ENCODE measurements at regions not wholly inside any gene's neighbourhood (a gene's known extent, or its start where the extent isn't known, plus 50 kb on each side); places are given as distances from the start of the nearest gene placed in this dataset.

DNA sequence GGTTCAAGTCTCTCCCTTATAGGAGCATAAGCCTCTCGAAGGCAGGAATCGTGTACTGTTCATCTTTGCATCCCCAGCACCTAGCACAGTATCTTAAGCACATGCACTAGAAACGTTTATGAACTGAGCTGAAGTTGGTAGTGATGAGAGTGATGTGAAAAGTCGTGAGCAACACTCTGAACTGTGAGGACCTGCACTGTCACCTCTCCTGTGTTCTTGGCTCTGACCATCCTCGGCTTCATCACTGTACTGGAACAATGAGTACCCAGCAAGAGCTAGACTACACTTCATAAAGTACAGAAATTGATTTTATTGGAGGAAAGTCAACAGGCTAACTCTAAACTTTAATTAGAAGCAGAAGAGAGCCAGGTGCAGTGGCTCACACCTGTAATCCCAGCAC lies 473.6 kb downstream of the BCAT1 start:
- no peak overlapping the region for H3K27ac Mint-ChIP-seq (ENCODE audit: unreplicated experiment)
- Histone ChIP-seq H4K20me1 (ENCODE audit: insufficient read depth, low read length) (no peaks in the 10 kb centered on the region), H2AFZ (ENCODE audit: low read depth, low read length) (no peak overlapping the region), H3K27ac (ENCODE audit: low read depth, low read length) (no peak overlapping the region), H3K9ac (ENCODE audit: low read length) (no peak overlapping the region), H3K9me3 (ENCODE audit: insufficient read depth, low read depth, low read length) (no peaks in the 10 kb centered on the region), H3K4me3 (ENCODE audit: insufficient read depth, low read depth, low read length) (no peak overlapping the region), H3K36me3 (ENCODE audit: insufficient read depth, low read length) (no peaks in the 10 kb centered on the region), H3K4me1 (ENCODE audit: insufficient read depth, low read length) (no peaks in the 10 kb centered on the region), H3K79me2 (ENCODE audit: insufficient read depth, low read length) (no peaks in the 10 kb centered on the region), H3K4me2 (ENCODE audit: low read length) (no peak overlapping the region), H3K27me3 (ENCODE audit: insufficient read depth, low read length) (no peaks in the 10 kb centered on the region)
- H3K36me3 Mint-ChIP-seq (ENCODE audit: low read depth, unreplicated experiment): no peaks in the 10 kb centered on the region
- H3K9me3 Mint-ChIP-seq (ENCODE audit: unreplicated experiment): peaks cover 2% of the 10 kb centered on the region
- DNase-seq (ENCODE audit: low read depth) (no peak), FAIRE-seq (no peak)
- no peaks in the 10 kb centered on the region for H3K27me3 Mint-ChIP-seq (ENCODE audit: low read depth, unreplicated experiment)
- TF ChIP-seq, protein P1, sequence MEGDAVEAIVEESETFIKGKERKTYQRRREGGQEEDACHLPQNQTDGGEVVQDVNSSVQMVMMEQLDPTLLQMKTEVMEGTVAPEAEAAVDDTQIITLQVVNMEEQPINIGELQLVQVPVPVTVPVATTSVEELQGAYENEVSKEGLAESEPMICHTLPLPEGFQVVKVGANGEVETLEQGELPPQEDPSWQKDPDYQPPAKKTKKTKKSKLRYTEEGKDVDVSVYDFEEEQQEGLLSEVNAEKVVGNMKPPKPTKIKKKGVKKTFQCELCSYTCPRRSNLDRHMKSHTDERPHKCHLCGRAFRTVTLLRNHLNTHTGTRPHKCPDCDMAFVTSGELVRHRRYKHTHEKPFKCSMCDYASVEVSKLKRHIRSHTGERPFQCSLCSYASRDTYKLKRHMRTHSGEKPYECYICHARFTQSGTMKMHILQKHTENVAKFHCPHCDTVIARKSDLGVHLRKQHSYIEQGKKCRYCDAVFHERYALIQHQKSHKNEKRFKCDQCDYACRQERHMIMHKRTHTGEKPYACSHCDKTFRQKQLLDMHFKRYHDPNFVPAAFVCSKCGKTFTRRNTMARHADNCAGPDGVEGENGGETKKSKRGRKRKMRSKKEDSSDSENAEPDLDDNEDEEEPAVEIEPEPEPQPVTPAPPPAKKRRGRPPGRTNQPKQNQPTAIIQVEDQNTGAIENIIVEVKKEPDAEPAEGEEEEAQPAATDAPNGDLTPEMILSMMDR (IDR thresholded peaks at IDR 0.05; ENCODE audit: insufficient read depth, low read depth, low read length): no peak
- TF ChIP-seq EZH2 (IDR thresholded peaks at IDR 0.05; ENCODE audit: insufficient read depth, low read length): no peak
- H3K4me3 Mint-ChIP-seq (ENCODE audit: unreplicated experiment): no peak overlapping the region
- peaks cover 5% of the 10 kb centered on the region for H3K4me1 Mint-ChIP-seq (ENCODE audit: low read depth, unreplicated experiment)

DNA sequence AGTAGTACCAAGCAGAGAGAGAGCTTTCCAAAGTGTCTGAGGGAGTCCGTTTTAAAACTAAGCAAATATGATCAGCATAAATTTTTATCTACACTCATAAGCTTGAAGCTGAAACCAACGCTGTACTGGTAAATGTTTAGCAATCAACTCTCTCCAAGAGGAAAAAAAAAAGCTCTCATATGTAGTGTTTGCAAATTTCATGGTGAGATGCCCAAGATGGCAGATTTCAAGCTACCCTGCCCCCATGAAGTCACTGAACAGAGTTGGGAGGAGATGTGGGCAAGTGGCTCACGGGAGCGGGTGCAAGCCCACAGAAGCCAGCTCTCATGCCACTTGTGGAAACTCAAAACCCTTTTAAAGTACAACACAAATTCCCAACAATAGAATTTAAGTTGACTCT lies 475.8 kb downstream of the BCAT1 start:
- H3K27ac Mint-ChIP-seq (ENCODE audit: unreplicated experiment): no peak overlapping the region
- no peaks in the 10 kb centered on the region for H3K4me1 ChIP-seq (ENCODE audit: insufficient read depth, low read length)
- no peak overlapping the region for H3K27ac ChIP-seq (ENCODE audit: low read depth, low read length)
- no peak overlapping the region for H3K4me2 ChIP-seq (ENCODE audit: low read length)
- H3K9me3 ChIP-seq (ENCODE audit: insufficient read depth, low read depth, low read length): no peaks in the 10 kb centered on the region
- H4K20me1 ChIP-seq (ENCODE audit: insufficient read depth, low read length): no peaks in the 10 kb centered on the region
- H3K4me3 ChIP-seq (ENCODE audit: insufficient read depth, low read depth, low read length): no peak overlapping the region
- H3K4me3 Mint-ChIP-seq (ENCODE audit: unreplicated experiment): no peak overlapping the region
- TF ChIP-seq EZH2 (IDR thresholded peaks at IDR 0.05; ENCODE audit: insufficient read depth, low read length): no peak
- TF ChIP-seq, protein P1 (IDR thresholded peaks at IDR 0.05; ENCODE audit: insufficient read depth, low read depth, low read length): no peak
- H3K79me2 ChIP-seq (ENCODE audit: insufficient read depth, low read length): no peaks in the 10 kb centered on the region
- no peak overlapping the region for H3K9ac ChIP-seq (ENCODE audit: low read length)
- H3K4me1 Mint-ChIP-seq (ENCODE audit: low read depth, unreplicated experiment): no peaks in the 10 kb centered on the region
- FAIRE-seq (no peak), DNase-seq (ENCODE audit: low read depth) (no peak)
- H3K27me3 Mint-ChIP-seq (ENCODE audit: low read depth, unreplicated experiment): no peaks in the 10 kb centered on the region
- no peak overlapping the region for H2AFZ ChIP-seq (ENCODE audit: low read depth, low read length)
- peaks cover 2% of the 10 kb centered on the region for H3K9me3 Mint-ChIP-seq (ENCODE audit: unreplicated experiment)
- no peaks in the 10 kb centered on the region for H3K27me3 ChIP-seq (ENCODE audit: insufficient read depth, low read length)
- no peaks in the 10 kb centered on the region for H3K36me3 ChIP-seq (ENCODE audit: insufficient read depth, low read length)
- no peaks in the 10 kb centered on the region for H3K36me3 Mint-ChIP-seq (ENCODE audit: low read depth, unreplicated experiment)

DNA sequence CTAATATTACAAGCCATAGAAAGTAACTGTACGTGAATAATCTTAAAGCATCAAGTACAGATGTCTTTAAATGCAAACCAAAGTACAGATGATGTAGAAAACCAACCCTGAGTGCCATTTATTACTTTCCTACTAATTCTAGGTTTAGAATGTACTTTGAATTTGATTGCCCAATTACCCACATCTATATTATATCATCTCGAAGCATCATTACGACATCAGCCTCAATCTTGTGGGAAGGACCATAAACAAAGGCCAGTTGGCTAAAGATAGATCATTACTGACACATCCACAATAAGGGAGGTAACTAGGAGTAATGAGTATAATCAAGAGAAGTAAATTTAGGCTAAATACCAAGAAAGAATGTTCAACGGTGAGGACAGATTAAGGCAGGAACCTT lies 478.9 kb downstream of the BCAT1 start:
- H3K36me3 Mint-ChIP-seq (ENCODE audit: low read depth, unreplicated experiment): no peaks in the 10 kb centered on the region
- no peaks in the 10 kb centered on the region for H3K4me1 Mint-ChIP-seq (ENCODE audit: low read depth, unreplicated experiment)

More for the DNA sequence above, 478.9 kb downstream of the BCAT1 start:
- Mint-ChIP-seq H3K27me3 (ENCODE audit: low read depth, unreplicated experiment) (no peaks in the 10 kb centered on the region), H3K4me3 (ENCODE audit: unreplicated experiment) (no peak overlapping the region), H3K27ac (ENCODE audit: unreplicated experiment) (no peak overlapping the region), H3K9me3 (ENCODE audit: unreplicated experiment) (peaks cover 2% of the 10 kb centered on the region)
- H3K9ac ChIP-seq (ENCODE audit: low read length): no peak overlapping the region
- no peak overlapping the region for H3K4me3 ChIP-seq (ENCODE audit: insufficient read depth, low read depth, low read length)
- H3K9me3 ChIP-seq (ENCODE audit: insufficient read depth, low read depth, low read length): no peaks in the 10 kb centered on the region
- H3K79me2 ChIP-seq (ENCODE audit: insufficient read depth, low read length): no peaks in the 10 kb centered on the region
- H3K4me1 ChIP-seq (ENCODE audit: insufficient read depth, low read length): no peaks in the 10 kb centered on the region
- H3K27me3 ChIP-seq (ENCODE audit: insufficient read depth, low read length): no peaks in the 10 kb centered on the region
- FAIRE-seq (no peak), DNase-seq (ENCODE audit: low read depth) (peak; percentile 19)
- no peak overlapping the region for H2AFZ ChIP-seq (ENCODE audit: low read depth, low read length)
- no peaks in the 10 kb centered on the region for H3K36me3 ChIP-seq (ENCODE audit: insufficient read depth, low read length)
- TF ChIP-seq EZH2 (IDR thresholded peaks at IDR 0.05; ENCODE audit: insufficient read depth, low read length): no peak
- TF ChIP-seq, protein P1 (IDR thresholded peaks at IDR 0.05; ENCODE audit: insufficient read depth, low read depth, low read length): no peak
- no peak overlapping the region for H3K4me2 ChIP-seq (ENCODE audit: low read length)
- H4K20me1 ChIP-seq (ENCODE audit: insufficient read depth, low read length): no peaks in the 10 kb centered on the region
- H3K27ac ChIP-seq (ENCODE audit: low read depth, low read length): no peak overlapping the region
